Glutamatergic neuron (in vitro differentiated cells): ENCODE measurements at regions not wholly inside any gene's neighbourhood (a gene's known extent, or its start where the extent isn't known, plus 50 kb on each side); places are given as distances from the start of the nearest gene placed in this dataset.

Source experiments
- DNase-seq: peaks from one replicate; pipeline ENCODE4 v3.0.0; 2022
- H3K27ac Mint-ChIP-seq: one replicate; pipeline ENCODE4 v1.8.0; 2020; ENCODE audit warnings: mild to moderate bottlenecking, mixed read lengths, inconsistent platforms; ENCODE audit not compliant: unreplicated experiment
- H3K27me3 Mint-ChIP-seq: one replicate; pipeline ENCODE4 v1.8.0; 2020; ENCODE audit warnings: mild to moderate bottlenecking, moderate library complexity, mixed read lengths, inconsistent platforms; ENCODE audit not compliant: unreplicated experiment
- H3K36me3 Mint-ChIP-seq: one replicate; pipeline ENCODE4 v1.8.0; 2020; ENCODE audit warnings: mild to moderate bottlenecking, mixed read lengths, inconsistent platforms; ENCODE audit not compliant: unreplicated experiment
- H3K4me1 Mint-ChIP-seq: one replicate; pipeline ENCODE4 v1.8.0; 2020; ENCODE audit warnings: mild to moderate bottlenecking, low read depth, mixed read lengths, inconsistent platforms; ENCODE audit not compliant: unreplicated experiment
- H3K4me3 Mint-ChIP-seq: one replicate; pipeline ENCODE4 v1.8.0; 2020; ENCODE audit warnings: mild to moderate bottlenecking, mixed read lengths, inconsistent platforms; ENCODE audit not compliant: unreplicated experiment
- H3K9me3 Mint-ChIP-seq: one replicate; pipeline ENCODE4 v1.8.0; 2020; ENCODE audit warnings: mild to moderate bottlenecking, moderate library complexity, mixed read lengths, inconsistent platforms; ENCODE audit not compliant: unreplicated experiment
- TF ChIP-seq, protein P1 (sequence below): fragments of 200-600 bp; sonication (generic); IDR thresholded peaks from one replicate; pipeline ENCODE4 v1.5.0; 2021; ENCODE audit not compliant: partially characterized antibody, unreplicated experiment

DNA sequence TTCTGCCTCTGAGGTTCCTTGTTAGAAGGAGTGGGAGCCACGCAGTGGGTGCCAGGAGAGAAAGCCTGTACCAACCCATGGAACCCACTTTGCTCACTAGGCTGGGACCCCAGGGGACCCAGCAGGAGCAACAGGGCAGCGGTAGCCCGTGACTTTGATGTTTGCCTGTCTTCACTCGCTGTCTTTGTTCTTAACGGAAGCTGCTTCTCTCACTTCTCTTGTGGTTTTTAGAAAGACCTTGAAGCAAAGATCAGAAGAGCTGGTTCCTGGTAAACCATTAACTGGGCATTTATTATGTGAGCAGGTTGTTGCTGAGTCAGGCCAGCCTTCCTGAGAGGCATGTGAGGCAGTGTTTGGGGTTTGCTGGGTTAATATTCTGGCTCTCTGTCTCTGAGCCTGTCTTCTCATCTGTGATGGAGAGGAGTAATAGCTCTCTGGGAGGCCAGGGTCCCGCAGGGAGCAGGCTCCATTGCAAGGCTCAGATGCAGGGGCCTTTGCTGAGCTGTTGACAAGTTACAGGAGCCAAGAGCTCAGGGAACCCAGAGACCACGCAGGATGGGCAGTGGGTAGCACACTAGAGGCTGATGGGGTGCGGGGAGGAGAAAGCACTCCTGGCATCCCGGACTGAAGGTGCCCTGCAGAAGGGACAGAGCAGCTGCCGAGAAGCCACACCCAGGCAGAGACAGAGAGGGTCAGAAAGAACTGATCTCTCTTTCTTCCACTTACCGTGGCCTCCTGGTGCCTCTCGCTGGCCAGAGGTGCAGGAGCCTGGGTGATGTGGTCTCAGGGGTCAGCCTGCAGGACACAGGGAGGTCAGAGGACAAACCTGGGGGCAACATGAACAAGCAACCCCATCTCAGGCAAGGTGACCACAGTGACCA lies 367.5 kb upstream of the C1orf174 start:
- no peaks in the 10 kb centered on the region for H3K4me1 Mint-ChIP-seq
- no peak for DNase-seq
- H3K9me3 Mint-ChIP-seq: peaks cover 14% of the 10 kb centered on the region
- peaks cover 4% of the 10 kb centered on the region for H3K27me3 Mint-ChIP-seq
- H3K27ac Mint-ChIP-seq: no peak overlapping the region
- H3K4me3 Mint-ChIP-seq: no peak overlapping the region
- H3K36me3 Mint-ChIP-seq: peaks cover 7% of the 10 kb centered on the region
- TF ChIP-seq, protein P1, sequence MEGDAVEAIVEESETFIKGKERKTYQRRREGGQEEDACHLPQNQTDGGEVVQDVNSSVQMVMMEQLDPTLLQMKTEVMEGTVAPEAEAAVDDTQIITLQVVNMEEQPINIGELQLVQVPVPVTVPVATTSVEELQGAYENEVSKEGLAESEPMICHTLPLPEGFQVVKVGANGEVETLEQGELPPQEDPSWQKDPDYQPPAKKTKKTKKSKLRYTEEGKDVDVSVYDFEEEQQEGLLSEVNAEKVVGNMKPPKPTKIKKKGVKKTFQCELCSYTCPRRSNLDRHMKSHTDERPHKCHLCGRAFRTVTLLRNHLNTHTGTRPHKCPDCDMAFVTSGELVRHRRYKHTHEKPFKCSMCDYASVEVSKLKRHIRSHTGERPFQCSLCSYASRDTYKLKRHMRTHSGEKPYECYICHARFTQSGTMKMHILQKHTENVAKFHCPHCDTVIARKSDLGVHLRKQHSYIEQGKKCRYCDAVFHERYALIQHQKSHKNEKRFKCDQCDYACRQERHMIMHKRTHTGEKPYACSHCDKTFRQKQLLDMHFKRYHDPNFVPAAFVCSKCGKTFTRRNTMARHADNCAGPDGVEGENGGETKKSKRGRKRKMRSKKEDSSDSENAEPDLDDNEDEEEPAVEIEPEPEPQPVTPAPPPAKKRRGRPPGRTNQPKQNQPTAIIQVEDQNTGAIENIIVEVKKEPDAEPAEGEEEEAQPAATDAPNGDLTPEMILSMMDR: no peak

DNA sequence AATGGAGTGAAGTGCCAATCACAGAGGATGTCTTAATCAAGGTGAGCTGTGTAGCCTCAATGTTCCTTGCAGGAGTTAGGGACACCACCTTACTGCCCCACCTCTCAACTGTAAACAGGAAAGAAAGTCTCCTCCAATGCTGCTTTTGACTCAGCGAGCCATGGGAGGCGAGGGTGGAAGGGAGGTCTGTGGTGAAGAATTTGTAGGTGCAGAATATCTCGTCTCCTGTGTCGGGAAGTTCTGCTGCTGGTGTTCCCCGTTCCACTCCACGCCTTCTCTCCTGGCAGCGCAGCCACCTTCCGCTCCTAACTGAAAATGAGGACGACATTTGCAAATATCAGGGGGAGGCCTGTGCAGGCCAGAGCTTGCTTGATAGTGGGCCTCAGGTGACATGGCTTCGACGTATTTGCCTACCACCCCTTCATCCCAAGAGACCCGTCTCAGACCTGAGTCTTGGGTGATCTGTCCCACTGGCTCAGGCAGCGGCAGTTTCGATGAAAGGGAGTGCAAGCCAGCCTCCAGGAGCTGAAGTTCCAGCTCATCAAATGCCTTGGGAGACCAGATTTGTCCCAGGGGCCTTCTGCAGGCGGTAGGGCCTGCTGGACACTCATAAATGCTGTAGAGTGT lies 368.3 kb upstream of the C1orf174 start:
- TF ChIP-seq, protein P1: no peak
- Mint-ChIP-seq H3K27ac (no peak overlapping the region), H3K27me3 (peaks cover 4% of the 10 kb centered on the region), H3K4me3 (no peak overlapping the region), H3K9me3 (peaks cover 14% of the 10 kb centered on the region), H3K36me3 (peaks cover 4% of the 10 kb centered on the region), H3K4me1 (no peaks in the 10 kb centered on the region)
- DNase-seq: no peak

DNA sequence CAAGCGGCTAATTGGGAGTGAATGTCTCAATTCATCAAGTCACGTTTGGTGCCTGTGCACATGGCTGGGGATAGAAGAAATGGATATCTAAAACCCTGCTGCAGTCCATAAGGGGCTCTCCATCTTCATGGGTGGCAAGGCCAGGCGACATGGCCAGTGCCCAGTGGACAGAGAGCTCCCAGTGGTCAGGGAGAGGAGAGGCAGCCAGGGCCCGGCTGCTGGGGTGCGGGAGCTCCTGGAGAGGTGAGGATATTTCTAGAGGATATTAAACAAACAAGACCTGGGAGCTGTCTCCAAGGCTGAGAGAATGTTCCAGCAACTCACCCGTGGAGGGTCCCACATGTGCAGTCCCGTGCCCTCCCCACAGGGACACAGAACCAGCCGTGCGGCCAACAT lies 368.8 kb upstream of the C1orf174 start:
- H3K9me3 Mint-ChIP-seq: peaks cover 13% of the 10 kb centered on the region

DNA sequence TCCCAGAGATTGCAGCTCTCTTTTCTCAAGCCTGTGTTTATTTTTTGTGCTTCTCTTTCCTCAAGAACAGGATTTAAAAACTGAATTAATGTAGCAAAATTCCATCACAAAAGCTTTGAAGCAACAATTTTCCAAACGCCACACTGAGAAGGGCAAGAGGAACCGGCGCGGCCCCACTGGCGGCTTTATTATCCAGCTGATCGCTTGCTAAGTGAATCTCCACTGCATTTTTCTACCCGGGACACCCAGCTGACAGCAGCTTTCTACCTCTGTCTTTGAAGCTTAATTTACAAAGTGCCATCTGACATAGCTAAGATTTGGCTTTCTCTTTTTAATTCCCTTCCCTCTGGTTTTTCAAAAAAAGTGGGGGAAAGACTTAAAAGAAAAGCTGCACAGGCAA lies 369.3 kb upstream of the C1orf174 start:
- Mint-ChIP-seq H3K36me3 (peaks cover 4% of the 10 kb centered on the region), H3K27me3 (peaks cover 4% of the 10 kb centered on the region), H3K4me1 (no peaks in the 10 kb centered on the region), H3K27ac (no peak overlapping the region), H3K4me3 (no peak overlapping the region), H3K9me3 (peaks cover 13% of the 10 kb centered on the region)
- TF ChIP-seq, protein P1: no peak
- no peak for DNase-seq

More for the DNA sequence above, 368.8 kb upstream of the C1orf174 start:
- H3K4me1 Mint-ChIP-seq: no peaks in the 10 kb centered on the region
- H3K27me3 Mint-ChIP-seq: peaks cover 4% of the 10 kb centered on the region
- peaks cover 4% of the 10 kb centered on the region for H3K36me3 Mint-ChIP-seq
- no peak overlapping the region for H3K4me3 Mint-ChIP-seq
- DNase-seq: no peak
- no peak overlapping the region for H3K27ac Mint-ChIP-seq
- TF ChIP-seq, protein P1: no peak
